GM23248 (cell line): ENCODE measurements at regions not wholly inside any gene's neighbourhood (a gene's known extent, or its start where the extent isn't known, plus 50 kb on each side); places are given as distances from the start of the nearest gene placed in this dataset.

Experiments
- EZH2 ChIP-seq: fragments of 200-600 bp; sonication (generic); IDR thresholded peaks from 2 replicates; pipeline ENCODE4 v1.6.1; 2018; ENCODE audit warnings: antibody characterized with exemption, mild to moderate bottlenecking; ENCODE audit not compliant: insufficient read depth, poor library complexity, severe bottlenecking
- EZH2phosphoT487 ChIP-seq: fragments of 200-600 bp; sonication (generic); IDR thresholded peaks from 2 replicates; pipeline ENCODE4 v1.6.1; 2018; ENCODE audit warnings: antibody characterized with exemption, moderate library complexity, mild to moderate bottlenecking, low read depth; ENCODE audit not compliant: insufficient read depth

GRCh38 chr2:67566958-67567635 lies 170.0 kb downstream of the ETAA1 start:
- no peak for TF ChIP-seq EZH2
- TF ChIP-seq EZH2phosphoT487, result no peak
